Neural cell (in vitro differentiated cells): ENCODE measurements at regions not wholly inside any gene's neighbourhood (a gene's known extent, or its start where the extent isn't known, plus 50 kb on each side); places are given as distances from the start of the nearest gene placed in this dataset.

Source experiments
- H2AFZ ChIP-seq: fragments of 200-600, 300-800 bp; sonication (generic), shearing (Covaris generic); 2 replicates; pipeline ENCODE4 v1.6.0; 2014; ENCODE audit warnings: low read depth, mild to moderate bottlenecking, antibody characterized with exemption, low read length, moderate library complexity
- H3F3A ChIP-seq: fragments of 200-600 bp; shearing (Covaris generic); 2 replicates; pipeline ENCODE4 v1.6.1; 2016; ENCODE audit warnings: mild to moderate bottlenecking, moderate library complexity, mixed read lengths, antibody characterized with exemption, low read length; ENCODE audit not compliant: insufficient read depth, poor library complexity, severe bottlenecking
- H3K27ac ChIP-seq: fragments of 200-600, 300-800 bp; sonication (generic), shearing (Covaris generic); 2 replicates; pipeline ENCODE4 v1.5.1; 2014; ENCODE audit warnings: mild to moderate bottlenecking, low read length, moderate library complexity
- H3K27me3 ChIP-seq: fragments of 300-800, 200-600 bp; sonication (generic), shearing (Covaris generic); 2 replicates; pipeline ENCODE4 v1.6.0; 2014; ENCODE audit warnings: mild to moderate bottlenecking, low read depth, low read length, moderate library complexity; ENCODE audit not compliant: insufficient read depth
- H3K36me3 ChIP-seq: fragments of 300-800, 200-600 bp; sonication (generic), shearing (Covaris generic); 2 replicates; pipeline ENCODE4 v1.5.1; 2014; ENCODE audit warnings: mild to moderate bottlenecking, antibody characterized with exemption, low read length, moderate library complexity; ENCODE audit not compliant: insufficient read depth
- H3K4me2 ChIP-seq: fragments of 300-800, 200-600 bp; sonication (generic), shearing (Covaris generic); 2 replicates; pipeline ENCODE4 v1.6.0; 2014; ENCODE audit warnings: mild to moderate bottlenecking, low read length
- H3K4me3 ChIP-seq: fragments of 300-800, 200-600 bp; sonication (generic), shearing (Covaris generic); 2 replicates; pipeline ENCODE4 v1.5.1; 2014; ENCODE audit warnings: mild to moderate bottlenecking, low read length, moderate library complexity
- H3K79me2 ChIP-seq: fragments of 200-600 bp; shearing (Covaris generic); replicated peaks from 2 replicates; pipeline ENCODE4 v1.6.0; 2014; ENCODE audit warnings: mild to moderate bottlenecking, low read length, moderate library complexity; ENCODE audit not compliant: insufficient read depth
- H3K9ac ChIP-seq: fragments of 300-800, 200-600 bp; sonication (generic), shearing (Covaris generic); 2 replicates; pipeline ENCODE4 v1.6.1; 2016; ENCODE audit warnings: mild to moderate bottlenecking, low read length, mixed read lengths
- H3K9me2 ChIP-seq: fragments of 200-600 bp; shearing (Covaris generic); 2 replicates; pipeline ENCODE4 v1.6.1; 2016; ENCODE audit warnings: mild to moderate bottlenecking, low read length, mixed read lengths; ENCODE audit not compliant: insufficient read depth
- H3K9me3 ChIP-seq: fragments of 200-600, 300-800 bp; sonication (generic), shearing (Covaris generic); 2 replicates; pipeline ENCODE4 v1.6.1; 2016; ENCODE audit warnings: mild to moderate bottlenecking, mixed run types, low read length, moderate library complexity, mixed read lengths
- H4K20me1 ChIP-seq: fragments of 200-600 bp; shearing (Covaris generic); 2 replicates; pipeline ENCODE4 v1.6.1; 2016; ENCODE audit warnings: mild to moderate bottlenecking, mixed run types; ENCODE audit not compliant: insufficient read depth
- CTCF ChIP-seq: fragments of 450-650 bp; IDR thresholded peaks from 2 replicates; pipeline ENCODE4 v1.5.1; 2014; ENCODE audit warnings: antibody characterized with exemption, mild to moderate bottlenecking, moderate library complexity; ENCODE audit not compliant: poor library complexity, severe bottlenecking
- EP300 ChIP-seq: fragments of 450-650 bp; conservative IDR thresholded peaks from 2 replicates; pipeline ENCODE4 v1.6.1; 2014; ENCODE audit warnings: antibody characterized with exemption, mild to moderate bottlenecking, moderate library complexity; ENCODE audit not compliant: poor library complexity, severe bottlenecking
- EZH2 ChIP-seq: fragments of 200-600, 300-800 bp; shearing (Covaris generic), sonication (generic); IDR thresholded peaks from 2 replicates; pipeline ENCODE4 v1.6.1; 2014; ENCODE audit warnings: antibody characterized with exemption, low read length, borderline replicate concordance, mild to moderate bottlenecking; ENCODE audit not compliant: insufficient read depth, poor library complexity, severe bottlenecking
- MXI1 ChIP-seq: fragments of 450-650 bp; conservative IDR thresholded peaks from 2 replicates; pipeline ENCODE4 v1.6.1; 2014; ENCODE audit warnings: antibody characterized with exemption, mild to moderate bottlenecking; ENCODE audit not compliant: poor library complexity, severe bottlenecking
- POLR2AphosphoS5 ChIP-seq: IDR thresholded peaks from 2 replicates; pipeline ENCODE4 v1.6.1; 2012
- RAD21 ChIP-seq: fragments of 450-650 bp; conservative IDR thresholded peaks from 2 replicates; pipeline ENCODE4 v1.6.1; 2014; ENCODE audit warnings: antibody characterized with exemption, mild to moderate bottlenecking, moderate library complexity
- REST ChIP-seq: IDR thresholded peaks from 2 replicates; pipeline ENCODE4 v1.6.1; 2012; ENCODE audit warnings: borderline replicate concordance
- SMC3 ChIP-seq: fragments of 450-650 bp; conservative IDR thresholded peaks from 2 replicates; pipeline ENCODE4 v1.6.1; 2014; ENCODE audit warnings: antibody characterized with exemption, mild to moderate bottlenecking, moderate library complexity; ENCODE audit not compliant: poor library complexity
- TAF1 ChIP-seq: IDR thresholded peaks from 2 replicates; pipeline ENCODE4 v1.6.1; 2012; ENCODE audit warnings: low read depth

- H3K4me2 ChIP-seq, result no peak overlapping the region
- no peak overlapping the region for H2AFZ ChIP-seq
- H3K9ac ChIP-seq, result no peak overlapping the region
- no peak overlapping the region for H3K4me3 ChIP-seq
- no peak for TF ChIP-seq POLR2AphosphoS5
- no peak for TF ChIP-seq SMC3
- no peak for TF ChIP-seq EZH2
- TF ChIP-seq MXI1, result no peak
- TF ChIP-seq REST, result no peak
- no peak for TF ChIP-seq CTCF
- TF ChIP-seq RAD21, result no peak
- TF ChIP-seq TAF1, result no peak
- no peak for TF ChIP-seq EP300
- no peak overlapping the region for H3K27ac ChIP-seq
- no peaks in the 10 kb centered on the region for H3F3A ChIP-seq
- H4K20me1 ChIP-seq, result no peaks in the 10 kb centered on the region
- no peaks in the 10 kb centered on the region for H3K27me3 ChIP-seq
- H3K9me2 ChIP-seq, result no peaks in the 10 kb centered on the region
- no peaks in the 10 kb centered on the region for H3K79me2 ChIP-seq
- H3K9me3 ChIP-seq, result no peaks in the 10 kb centered on the region
- H3K36me3 ChIP-seq, result no peaks in the 10 kb centered on the region
Measured at GRCh38 chr22:19628038-19628776, 86.1 kb upstream of the SEPTIN5 start.

DNA sequence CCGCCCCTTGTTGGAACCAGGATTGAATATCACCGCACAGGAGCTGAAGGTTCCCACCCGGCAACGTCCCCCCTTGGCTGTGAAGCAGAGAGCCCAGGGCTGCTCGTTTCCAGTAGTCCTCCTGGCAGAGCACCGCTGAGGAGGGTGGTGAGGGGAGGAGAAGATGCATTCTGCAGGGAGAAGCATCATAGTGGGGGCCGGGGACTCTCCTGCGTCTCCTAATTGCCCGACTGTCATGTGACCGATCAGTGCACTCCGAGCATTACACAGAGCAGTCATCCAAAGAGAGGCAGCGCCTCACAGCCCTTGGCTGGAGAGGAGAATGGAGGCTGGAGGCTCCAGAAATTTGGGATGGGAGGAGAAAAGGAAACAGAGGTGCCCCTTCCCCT, 85.0 kb upstream of the SEPTIN5 start:
- peak overlapping the region; percentile 45 for H2AFZ ChIP-seq

More for the DNA sequence above, 85.0 kb upstream of the SEPTIN5 start:
- no peak overlapping the region for H3K4me2 ChIP-seq
- H3K27ac ChIP-seq, result no peak overlapping the region
- H3K9me3 ChIP-seq, result no peaks in the 10 kb centered on the region
- no peaks in the 10 kb centered on the region for H3K9me2 ChIP-seq
- no peaks in the 10 kb centered on the region for H3K36me3 ChIP-seq
- no peak overlapping the region for H3K4me3 ChIP-seq
- H3F3A ChIP-seq, result no peaks in the 10 kb centered on the region
- H4K20me1 ChIP-seq, result no peaks in the 10 kb centered on the region
- H3K79me2 ChIP-seq, result no peaks in the 10 kb centered on the region
- no peaks in the 10 kb centered on the region for H3K27me3 ChIP-seq
- H3K9ac ChIP-seq, result no peak overlapping the region
- TF ChIP-seq MXI1, result no peak
- TF ChIP-seq POLR2AphosphoS5, result no peak
- TF ChIP-seq EZH2, result no peak
- TF ChIP-seq SMC3, result no peak
- TF ChIP-seq EP300, result no peak
- TF ChIP-seq RAD21, result no peak
- no peak for TF ChIP-seq CTCF
- TF ChIP-seq TAF1, result no peak
- no peak for TF ChIP-seq REST
